Heart left ventricle (tissue), 16 donors: ENCODE measurements at regions not wholly inside any gene's neighbourhood (a gene's known extent, or its start where the extent isn't known, plus 50 kb on each side); places are given as distances from the start of the nearest gene placed in this dataset.
"Not testable (repeated sequence)": the region's sequence is repeated elsewhere in the genome, so short reads cannot be mapped to it uniquely, and the experiment has no call there.

Source experiments
- ATAC-seq, 4 donors: fragments of 200-7000 bp; cut with Tn5 transposase; one replicate each; pipeline ENCODE4 v1.9.1; 2020 to 2022; ENCODE audit warnings: moderate library complexity in 4 of 4, mild to moderate bottlenecking in 3 of 4, moderate number of reproducible peaks in 1 of 4
- DNase-seq, 5 donors: peaks; one replicate each; pipeline ENCODE4 v3.0.0-alpha.2; 2020
- H3K27ac ChIP-seq, 12 donors: fragments of 200-600 bp; sonication (generic) in 4 of 12; one replicate each; pipeline versions ENCODE4 v1.5.0 to v1.8.0; 2016 to 2022; ENCODE audit warnings: mild to moderate bottlenecking in 2 of 12
- H3K27me3 ChIP-seq, 9 donors: fragments of 200-600 bp; sonication (generic) in 2 of 9; one replicate each; pipeline versions ENCODE4 v1.5.1 to v1.8.0; 2016 to 2022; ENCODE audit warnings: mild to moderate bottlenecking in 3 of 9
- H3K36me3 ChIP-seq, 9 donors: fragments of 200-600 bp; sonication (generic) in 2 of 9; one replicate each; pipeline versions ENCODE4 v1.5.0 to v1.8.0; 2018 to 2022; ENCODE audit warnings: mild to moderate bottlenecking in 2 of 9
- H3K4me1 ChIP-seq, 12 donors: fragments of 200-600 bp; sonication (generic) in 4 of 12; one replicate each; pipeline versions ENCODE4 v1.5.0 to v1.8.0; 2016 to 2022; ENCODE audit warnings: mild to moderate bottlenecking in 3 of 12
- H3K4me3 ChIP-seq, 12 donors: fragments of 200-600 bp; sonication (generic) in 4 of 12; one replicate each; pipeline versions ENCODE4 v1.5.0 to v1.8.0; 2017 to 2022; ENCODE audit warnings: mild to moderate bottlenecking in 9 of 12, moderate library complexity in 4 of 12
- H3K9me3 ChIP-seq, 12 donors: fragments of 200-600 bp; sonication (generic) in 4 of 12; one replicate each; pipeline versions ENCODE4 v1.5.0 to v1.8.0; 2016 to 2022; ENCODE audit warnings: mild to moderate bottlenecking in 1 of 12
- CTCF ChIP-seq, 12 donors: fragments of 200-600 bp; sonication (generic) in 4 of 12; IDR thresholded peaks; one replicate each; pipeline versions ENCODE4 v1.5.0 to v1.8.0; 2018 to 2022; ENCODE audit warnings: antibody characterized with exemption in 12 of 12, mild to moderate bottlenecking in 5 of 12
- POLR2A ChIP-seq, 2 donors: fragments of 450-650 bp; IDR thresholded peaks; one replicate each; pipeline ENCODE4 v1.6.1; 2017; ENCODE audit warnings: antibody characterized with exemption in 2 of 2, mild to moderate bottlenecking in 2 of 2, moderate library complexity in 2 of 2
- WGBS, 4 donors: extraction: QIAGEN DNeasy Blood & Tissue Kit in 2 of 4; methylation state at CpG; one replicate each; pipeline versions ENCODE4 v1.1.5 to v1.1.7; 2013 to 2018; 5-methylcytosine and 5-hydroxymethylcytosine counted together
- intact Hi-C, 10 donors: fragments of 100-400 bp; cut with DNase I; formaldehyde crosslinking; loops; one replicate each; pipeline versions ENCODE4 v1.11.1 to v1.14.2; 2022
- donor health status: ischemic (EF 13 %, LVEDD 7.1; RV severe dilation, severe dysfunction).
- donor health status: healthy with polysubstance abuse.
- donor health status: DM: no; HTN: yes; CAD: no.
- donor health status: DM: no; HTN: no; CAD: no.
- donor health status: ischemic (EF 25% LVEDD 6.9; RV normal size, moderate dysfunction).
- donor health status: ischemic (EF 25% LVEDD 5.7; RV mildly dilated, moderate dysfunction).
- donor health status: healthy.
- donor health status: DM: yes; HTN: yes; CAD: no.
- donor health status: ischemic (EF 35%, LVEDD 5.7; RV mildly dilated, moderate dysfunction).
- donor health status: nonischemic (EF 11% LVEDD 7.7; RV severe dilation, severe dysfunction).
- donor health status: DM: yes; HTN: yes; CAD: no.
- donor health status: PGD.
- donor health status: ischemic (EF 29% LVEDD 5.4; RV normal size, mild dysfunction).
- donor health status: nonischemic (EF 23%, LVEDD 6.1; RV moderate dilation, normal function).

DNA sequence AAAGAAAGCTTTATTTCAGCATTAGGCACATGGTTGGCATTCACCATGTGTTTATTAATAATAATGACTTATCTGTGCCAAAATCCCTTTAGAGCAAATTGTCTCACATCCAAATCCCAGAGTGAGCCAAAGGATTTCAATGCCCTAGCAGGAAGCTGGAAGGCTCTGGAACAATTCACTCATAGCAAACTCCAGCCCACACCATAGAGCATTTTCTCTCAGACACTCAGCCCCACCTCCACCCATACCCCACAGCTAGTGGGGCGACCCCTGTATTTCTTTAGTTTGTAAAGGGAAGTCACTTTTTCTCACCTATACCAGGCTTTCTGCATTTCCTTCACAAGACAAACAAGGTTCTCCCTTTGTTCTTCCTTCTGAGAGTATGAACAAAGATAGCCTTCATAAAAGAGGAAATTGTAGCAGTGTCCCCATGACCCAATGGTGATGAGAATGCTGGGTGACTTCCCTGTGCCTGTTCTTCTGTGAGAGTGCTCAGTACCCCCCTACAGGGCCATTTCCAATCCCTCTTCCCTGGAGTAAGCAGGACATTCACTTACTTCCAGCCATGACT lies 100.1 kb upstream of the APCDD1 start:
- 58 to 76% (median 72%) methylated on average over 1 of the region's 1 CpG for WGBS, 4 donors
- H3K27me3 ChIP-seq: no peaks in the 10 kb centered on the region
- ATAC-seq (peak; percentile 54 to 75 (median 70)), DNase-seq (peak in 1 of 5 donors; percentile 37)
- TF ChIP-seq CTCF (IDR thresholded peaks at IDR 0.05) (no peak), POLR2A (IDR thresholded peaks at IDR 0.05) (no peak)
- H3K4me1 ChIP-seq: peaks cover 0 to 35% (median 16%) of the 10 kb centered on the region in 12 donors
- peaks cover 0 to 9% (median 0%) of the 10 kb centered on the region in 12 donors for H3K9me3 ChIP-seq
- intact Hi-C loops: no loop called here
- H3K36me3 ChIP-seq: no peaks in the 10 kb centered on the region
- no peak overlapping the region for H3K4me3 ChIP-seq
- peak overlapping the region in 11 of 12 donors; percentile 18 to 85 (median 51) for H3K27ac ChIP-seq

- DNase-seq: no peak
- peaks cover 0 to 9% (median 0%) of the 10 kb centered on the region in 12 donors for H3K9me3 ChIP-seq
- ATAC-seq: no peak
- H3K36me3 ChIP-seq: no peaks in the 10 kb centered on the region
- intact Hi-C loops: no loop called here
- H3K4me3 ChIP-seq: no peak overlapping the region
- TF ChIP-seq CTCF (IDR thresholded peaks at IDR 0.05) (no peak), POLR2A (IDR thresholded peaks at IDR 0.05) (no peak)
- no peaks in the 10 kb centered on the region for H3K27me3 ChIP-seq
- peak overlapping the region in 6 of 12 donors; percentile 26 to 69 (median 52) for H3K27ac ChIP-seq
- H3K4me1 ChIP-seq: peaks cover 0 to 35% (median 16%) of the 10 kb centered on the region in 12 donors
- WGBS, 4 donors: 72 to 86% (median 84%) methylated on average over 1 of the region's 1 CpG
Observed at GRCh38 chr18:10354890-10355289, 99.5 kb upstream of the APCDD1 start.

- H3K27me3 ChIP-seq, H3K27ac ChIP-seq, H3K36me3 ChIP-seq, ATAC-seq, H3K9me3 ChIP-seq, H3K4me3 ChIP-seq, intact Hi-C loops, DNase-seq: not testable (repeated sequence)
- H3K4me1 ChIP-seq: peaks cover 0 to 31% (median 15%) of the 10 kb centered on the region in 12 donors
Observed at GRCh38 chr18:10356999-10357398, 97.4 kb upstream of the APCDD1 start.

- Histone ChIP-seq H3K36me3 (no peaks in the 10 kb centered on the region), H3K9me3 (peaks cover 0 to 37% (median 13%) of the 10 kb centered on the region in 12 donors), H3K4me3 (no peak overlapping the region), H3K27ac (no peak overlapping the region), H3K27me3 (no peaks in the 10 kb centered on the region), H3K4me1 (no peaks in the 10 kb centered on the region)
- ATAC-seq: no peak
- intact Hi-C loops: loop anchor here in 1 of 10 donors (5.0 kb wide), 1 partner anchor 144 kb away; no protein-coding TSS in a partner anchor
- 78 to 98% (median 95%) methylated on average over 2 of the region's 2 CpGs for WGBS, 4 donors
- DNase-seq: no peak
- TF ChIP-seq CTCF (IDR thresholded peaks at IDR 0.05): no peak
- TF ChIP-seq POLR2A (IDR thresholded peaks at IDR 0.05): no peak
Observed at GRCh38 chr18:10361660-10362059, 92.8 kb upstream of the APCDD1 start.

GRCh38 chr18:10365021-10365500 lies 89.4 kb upstream of the APCDD1 start:
- TF ChIP-seq POLR2A (IDR thresholded peaks at IDR 0.05) (no peak), CTCF (IDR thresholded peaks at IDR 0.05) (no peak)
- H3K27me3 ChIP-seq: no peaks in the 10 kb centered on the region
- peaks cover 0 to 31% (median 7%) of the 10 kb centered on the region in 12 donors for H3K9me3 ChIP-seq
- peaks cover 0 to 3% (median 0%) of the 10 kb centered on the region in 12 donors for H3K4me1 ChIP-seq
- H3K27ac ChIP-seq: no peak overlapping the region
- H3K36me3 ChIP-seq: no peaks in the 10 kb centered on the region
- H3K4me3 ChIP-seq: no peak overlapping the region
- ATAC-seq (no peak), DNase-seq (no peak)
- WGBS, 4 donors: 88 to 93% (median 90%) methylated on average over 1 of the region's 1 CpG
- intact Hi-C loops: no loop called here
